ENCODE measurements at regions not wholly inside any gene's neighbourhood (a gene's known extent, or its start where the extent isn't known, plus 50 kb on each side); places are given as distances from the start of the nearest gene placed in this dataset.

- no peak for TF ChIP-seq JUND (IDR thresholded peaks at IDR 0.05; ENCODE audit: low read depth)
- DNase-seq (ENCODE audit: low read depth in 1 of 2, low spot score in 1 of 2), result no peak
- in situ Hi-C loops (cut with HindIII; ENCODE audit: low pct_unique_long_range_greater_than_20kb, low sequenced_read_pairs), result no loop called here
Measured at GRCh38 chr10:47186941-47187340, 113.1 kb upstream of the GDF10 start.

GRCh38 chr10:47187592-47187991 is 112.4 kb upstream of the GDF10 start:
- in situ Hi-C loops (cut with HindIII; ENCODE audit: low pct_unique_long_range_greater_than_20kb, low sequenced_read_pairs), result no loop called here
- DNase-seq (ENCODE audit: low read depth in 1 of 2, low spot score in 1 of 2), result no peak
- TF ChIP-seq JUND (IDR thresholded peaks at IDR 0.05; ENCODE audit: low read depth), result no peak

GRCh38 chr10:47188156-47188555 is 111.8 kb upstream of the GDF10 start:
- in situ Hi-C loops (cut with HindIII; ENCODE audit: low pct_unique_long_range_greater_than_20kb, low sequenced_read_pairs), result no loop called here
- DNase-seq (ENCODE audit: low read depth in 1 of 2, low spot score in 1 of 2), result no peak
- TF ChIP-seq JUND (IDR thresholded peaks at IDR 0.05; ENCODE audit: low read depth), result no peak

GRCh38 chr10:47189802-47190201 is 110.2 kb upstream of the GDF10 start:
- no peak for TF ChIP-seq JUND (IDR thresholded peaks at IDR 0.05; ENCODE audit: low read depth)
- in situ Hi-C loops (cut with HindIII; ENCODE audit: low pct_unique_long_range_greater_than_20kb, low sequenced_read_pairs), result no loop called here
- no peak for DNase-seq (ENCODE audit: low read depth in 1 of 2, low spot score in 1 of 2)

GRCh38 chr10:47190301-47190700 is 109.7 kb upstream of the GDF10 start:
- DNase-seq (ENCODE audit: low read depth in 1 of 2, low spot score in 1 of 2), result no peak
- TF ChIP-seq JUND (IDR thresholded peaks at IDR 0.05; ENCODE audit: low read depth), result no peak
- in situ Hi-C loops (cut with HindIII; ENCODE audit: low pct_unique_long_range_greater_than_20kb, low sequenced_read_pairs), result no loop called here

GRCh38 chr10:47190802-47191450 is 109.1 kb upstream of the GDF10 start:
- DNase-seq (ENCODE audit: low read depth in 1 of 2, low spot score in 1 of 2), result no peak
- in situ Hi-C loops (cut with HindIII; ENCODE audit: low pct_unique_long_range_greater_than_20kb, low sequenced_read_pairs), result no loop called here
- TF ChIP-seq JUND (IDR thresholded peaks at IDR 0.05; ENCODE audit: low read depth), result no peak

- DNase-seq (ENCODE audit: low read depth in 1 of 2, low spot score in 1 of 2), result no peak
- in situ Hi-C loops (cut with HindIII; ENCODE audit: low pct_unique_long_range_greater_than_20kb, low sequenced_read_pairs), result no loop called here
- TF ChIP-seq JUND (IDR thresholded peaks at IDR 0.05; ENCODE audit: low read depth), result no peak
Measured at GRCh38 chr10:47192273-47192672, 107.7 kb upstream of the GDF10 start.

GRCh38 chr10:47193666-47194065 is 106.3 kb upstream of the GDF10 start:
- in situ Hi-C loops (cut with HindIII; ENCODE audit: low pct_unique_long_range_greater_than_20kb, low sequenced_read_pairs), result no loop called here
- DNase-seq (ENCODE audit: low read depth in 1 of 2, low spot score in 1 of 2), result no peak
- no peak for TF ChIP-seq JUND (IDR thresholded peaks at IDR 0.05; ENCODE audit: low read depth)

GRCh38 chr10:47195274-47195885 is 104.6 kb upstream of the GDF10 start:
- in situ Hi-C loops (cut with HindIII; ENCODE audit: low pct_unique_long_range_greater_than_20kb, low sequenced_read_pairs), result no loop called here
- no peak for DNase-seq (ENCODE audit: low read depth in 1 of 2, low spot score in 1 of 2)
- TF ChIP-seq JUND (IDR thresholded peaks at IDR 0.05; ENCODE audit: low read depth), result no peak

GRCh38 chr10:47196691-47197090 is 103.3 kb upstream of the GDF10 start:
- DNase-seq (ENCODE audit: low read depth in 1 of 2, low spot score in 1 of 2), result no peak
- in situ Hi-C loops (cut with HindIII; ENCODE audit: low pct_unique_long_range_greater_than_20kb, low sequenced_read_pairs), result no loop called here
- TF ChIP-seq JUND (IDR thresholded peaks at IDR 0.05; ENCODE audit: low read depth), result no peak

- TF ChIP-seq JUND (IDR thresholded peaks at IDR 0.05; ENCODE audit: low read depth), result no peak
- in situ Hi-C loops (cut with HindIII; ENCODE audit: low pct_unique_long_range_greater_than_20kb, low sequenced_read_pairs), result no loop called here
Measured at GRCh38 chr10:47198221-47198620, 101.8 kb upstream of the GDF10 start.

GRCh38 chr10:47205192-47205591 is 94.8 kb upstream of the GDF10 start:
- DNase-seq (ENCODE audit: low read depth in 1 of 2, low spot score in 1 of 2), result no peak
- TF ChIP-seq JUND (IDR thresholded peaks at IDR 0.05; ENCODE audit: low read depth), result no peak
- in situ Hi-C loops (cut with HindIII; ENCODE audit: low pct_unique_long_range_greater_than_20kb, low sequenced_read_pairs), result no loop called here

More at GRCh38 chr10:47198221-47198620, 101.8 kb upstream of the GDF10 start:
- DNase-seq (ENCODE audit: low read depth in 1 of 2, low spot score in 1 of 2), result no peak

- TF ChIP-seq JUND (IDR thresholded peaks at IDR 0.05; ENCODE audit: low read depth), result no peak
- no peak for DNase-seq (ENCODE audit: low read depth in 1 of 2, low spot score in 1 of 2)
- in situ Hi-C loops (cut with HindIII; ENCODE audit: low pct_unique_long_range_greater_than_20kb, low sequenced_read_pairs), result no loop called here
Measured at GRCh38 chr10:47206449-47207280, 93.3 kb upstream of the GDF10 start.

Data from T47D (cell line).